ENCODE measurements at regions not wholly inside any gene's neighbourhood (a gene's known extent, or its start where the extent isn't known, plus 50 kb on each side); places are given as distances from the start of the nearest gene placed in this dataset.
A peak's percentile ranks its signal among the peaks of the same experiment; 100 is the strongest.

DNA sequence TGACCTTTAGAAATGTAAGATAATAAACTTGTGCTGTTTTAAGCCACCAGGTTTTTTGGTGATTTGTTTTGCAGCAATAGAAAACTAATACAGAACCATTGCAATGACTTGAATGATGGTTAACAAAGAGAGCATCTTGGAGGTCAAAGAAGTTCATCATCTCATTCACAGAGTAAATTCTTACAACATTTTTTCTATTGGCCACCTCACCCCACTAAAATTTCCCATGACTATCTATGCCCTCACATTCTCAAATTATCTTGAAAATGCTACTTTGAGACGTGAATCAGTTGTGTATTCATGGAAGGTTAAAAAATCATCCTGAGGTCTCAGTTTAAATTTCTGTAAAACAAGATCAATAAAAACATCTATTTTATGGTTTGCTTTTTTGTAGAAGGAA, 754.2 kb downstream of the SORCS1 start:
- H3K4me3 ChIP-seq (ENCODE audit: low read depth, low read length): no peak overlapping the region
- no peak for DNase-seq (ENCODE audit: low read depth)
- ChIA-PET CTCF (no interaction called here), POLR2A (no interaction called here)
- H3K27me3 ChIP-seq (ENCODE audit: control insufficient read depth, insufficient read depth, low read length): no peaks in the 10 kb centered on the region
- TF ChIP-seq, protein P1, sequence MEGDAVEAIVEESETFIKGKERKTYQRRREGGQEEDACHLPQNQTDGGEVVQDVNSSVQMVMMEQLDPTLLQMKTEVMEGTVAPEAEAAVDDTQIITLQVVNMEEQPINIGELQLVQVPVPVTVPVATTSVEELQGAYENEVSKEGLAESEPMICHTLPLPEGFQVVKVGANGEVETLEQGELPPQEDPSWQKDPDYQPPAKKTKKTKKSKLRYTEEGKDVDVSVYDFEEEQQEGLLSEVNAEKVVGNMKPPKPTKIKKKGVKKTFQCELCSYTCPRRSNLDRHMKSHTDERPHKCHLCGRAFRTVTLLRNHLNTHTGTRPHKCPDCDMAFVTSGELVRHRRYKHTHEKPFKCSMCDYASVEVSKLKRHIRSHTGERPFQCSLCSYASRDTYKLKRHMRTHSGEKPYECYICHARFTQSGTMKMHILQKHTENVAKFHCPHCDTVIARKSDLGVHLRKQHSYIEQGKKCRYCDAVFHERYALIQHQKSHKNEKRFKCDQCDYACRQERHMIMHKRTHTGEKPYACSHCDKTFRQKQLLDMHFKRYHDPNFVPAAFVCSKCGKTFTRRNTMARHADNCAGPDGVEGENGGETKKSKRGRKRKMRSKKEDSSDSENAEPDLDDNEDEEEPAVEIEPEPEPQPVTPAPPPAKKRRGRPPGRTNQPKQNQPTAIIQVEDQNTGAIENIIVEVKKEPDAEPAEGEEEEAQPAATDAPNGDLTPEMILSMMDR (IDR thresholded peaks at IDR 0.05; ENCODE audit: insufficient read depth, low read depth, low read length): no peak
- H3K36me3 ChIP-seq (ENCODE audit: control insufficient read depth, insufficient read depth, low read length): no peaks in the 10 kb centered on the region

DNA sequence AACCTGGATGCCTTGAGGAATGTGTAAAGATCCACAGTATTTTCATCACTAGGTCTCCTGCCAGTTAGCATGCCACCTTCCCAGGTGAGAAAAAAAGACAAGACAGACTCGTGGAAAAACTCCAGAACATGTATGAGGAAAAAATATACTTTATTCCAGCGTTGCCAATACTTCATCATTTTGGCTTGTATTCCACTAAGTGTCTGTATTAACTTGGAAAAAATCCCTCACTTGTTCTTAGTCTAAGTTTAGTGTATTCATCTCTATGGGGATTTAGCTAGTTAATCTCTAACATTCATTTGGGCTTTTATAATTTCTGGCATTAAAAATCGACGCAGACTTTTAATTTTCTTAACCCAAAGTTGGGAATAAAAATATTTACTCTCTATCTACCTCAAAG, 759.4 kb downstream of the SORCS1 start:
- H3K27me3 ChIP-seq (ENCODE audit: control insufficient read depth, insufficient read depth, low read length): no peaks in the 10 kb centered on the region
- H3K4me3 ChIP-seq (ENCODE audit: low read depth, low read length): no peak overlapping the region
- TF ChIP-seq, protein P1 (IDR thresholded peaks at IDR 0.05; ENCODE audit: insufficient read depth, low read depth, low read length): no peak
- CTCF ChIA-PET: interaction anchor here (1.2 kb wide), 1 partner anchor 166 kb away, joined by 6 read pairs; no protein-coding TSS in a partner anchor
- no peaks in the 10 kb centered on the region for H3K36me3 ChIP-seq (ENCODE audit: control insufficient read depth, insufficient read depth, low read length)
- POLR2A ChIA-PET: no interaction called here
- no peak for DNase-seq (ENCODE audit: low read depth)

DNA sequence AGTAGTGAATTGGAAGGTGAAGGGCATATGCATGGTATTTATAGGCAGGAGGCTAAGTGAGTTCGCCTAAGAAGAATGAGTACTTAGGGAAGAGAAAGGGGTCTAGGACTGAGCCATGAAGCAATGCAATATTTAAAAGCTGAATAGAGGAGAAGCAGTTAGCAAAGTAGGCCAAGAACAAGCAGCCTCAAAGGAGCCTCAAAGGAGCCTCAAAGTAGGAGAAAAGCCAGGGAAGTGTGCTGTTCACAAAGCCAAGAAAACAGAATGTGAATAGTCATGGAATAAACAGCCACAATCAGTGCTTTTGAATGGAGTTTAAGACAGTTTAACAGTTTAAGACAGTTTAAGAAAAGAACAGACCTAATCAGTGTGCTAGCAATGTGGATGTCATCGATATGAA, 762.0 kb downstream of the SORCS1 start:
- POLR2A ChIA-PET: no interaction called here
- Histone ChIP-seq H3K27me3 (ENCODE audit: control insufficient read depth, insufficient read depth, low read length) (no peaks in the 10 kb centered on the region), H3K4me3 (ENCODE audit: low read depth, low read length) (no peak overlapping the region), H3K36me3 (ENCODE audit: control insufficient read depth, insufficient read depth, low read length) (no peaks in the 10 kb centered on the region)
- DNase-seq (ENCODE audit: low read depth): no peak
- CTCF ChIA-PET: interaction anchor here (1.4 kb wide), 1 partner anchor 9 kb away, joined by 3 read pairs; no protein-coding TSS in a partner anchor
- TF ChIP-seq, protein P1 (IDR thresholded peaks at IDR 0.05; ENCODE audit: insufficient read depth, low read depth, low read length): no peak

DNA sequence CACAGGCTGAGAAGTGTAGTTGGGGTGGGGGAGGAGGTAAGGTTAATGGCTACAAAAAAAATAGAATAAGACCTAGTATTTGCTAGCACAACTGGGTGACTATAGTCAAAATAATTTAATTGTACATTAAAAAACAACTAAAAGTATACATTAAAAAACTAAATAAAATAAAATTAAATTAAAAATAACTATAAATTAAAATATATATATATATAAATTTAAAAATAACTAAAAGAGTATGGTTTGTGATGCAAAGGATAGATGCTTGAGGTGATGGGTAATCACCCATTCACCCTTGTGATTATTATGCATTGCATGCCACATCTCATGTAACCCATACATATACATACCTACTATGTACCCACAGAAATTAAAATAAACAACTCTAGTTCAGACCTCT, 762.5 kb downstream of the SORCS1 start:
- Histone ChIP-seq H3K36me3 (ENCODE audit: control insufficient read depth, insufficient read depth, low read length) (no peaks in the 10 kb centered on the region), H3K4me3 (ENCODE audit: low read depth, low read length) (no peak overlapping the region), H3K27me3 (ENCODE audit: control insufficient read depth, insufficient read depth, low read length) (no peaks in the 10 kb centered on the region)
- ChIA-PET CTCF (interaction anchor here (0.8 kb wide), 1 partner anchor 170 kb away, joined by 3 read pairs; no protein-coding TSS in a partner anchor), POLR2A (no interaction called here)
- TF ChIP-seq, protein P1 (IDR thresholded peaks at IDR 0.05; ENCODE audit: insufficient read depth, low read depth, low read length): no peak
- no peak for DNase-seq (ENCODE audit: low read depth)

DNA sequence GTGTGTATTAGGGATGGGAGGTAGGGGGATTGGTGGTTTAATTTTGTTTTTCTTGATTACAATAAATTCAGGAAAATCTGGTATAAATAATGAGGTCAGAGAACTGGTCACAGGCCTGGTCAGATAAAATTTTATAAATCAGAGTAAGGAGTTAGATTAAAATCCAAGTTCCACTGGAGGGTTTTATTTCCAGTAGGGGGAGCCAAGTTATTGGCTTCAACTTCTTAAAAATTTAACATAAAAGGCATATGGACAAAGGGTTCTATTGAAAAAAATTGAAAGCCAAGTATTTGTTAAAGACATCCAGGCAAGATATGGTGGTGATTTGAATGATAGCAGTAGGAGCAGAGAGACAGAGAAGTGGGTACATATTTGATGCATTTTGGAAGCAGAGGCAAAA, 763.3 kb downstream of the SORCS1 start:
- Histone ChIP-seq H3K27me3 (ENCODE audit: control insufficient read depth, insufficient read depth, low read length) (no peaks in the 10 kb centered on the region), H3K4me3 (ENCODE audit: low read depth, low read length) (no peak overlapping the region), H3K36me3 (ENCODE audit: control insufficient read depth, insufficient read depth, low read length) (no peaks in the 10 kb centered on the region)
- DNase-seq (ENCODE audit: low read depth): no peak
- TF ChIP-seq, protein P1 (IDR thresholded peaks at IDR 0.05; ENCODE audit: insufficient read depth, low read depth, low read length): peak; percentile 49
- POLR2A ChIA-PET: no interaction called here
- CTCF ChIA-PET: interaction anchor here (0.8 to 1.0 kb wide), 2 partner anchors 170 to 173 kb away, joined by 3 to 5 read pairs; no protein-coding TSS in a partner anchor
